ENCODE measurements at regions not wholly inside any gene's neighbourhood (a gene's known extent, or its start where the extent isn't known, plus 50 kb on each side); places are given as distances from the start of the nearest gene placed in this dataset.

DNA sequence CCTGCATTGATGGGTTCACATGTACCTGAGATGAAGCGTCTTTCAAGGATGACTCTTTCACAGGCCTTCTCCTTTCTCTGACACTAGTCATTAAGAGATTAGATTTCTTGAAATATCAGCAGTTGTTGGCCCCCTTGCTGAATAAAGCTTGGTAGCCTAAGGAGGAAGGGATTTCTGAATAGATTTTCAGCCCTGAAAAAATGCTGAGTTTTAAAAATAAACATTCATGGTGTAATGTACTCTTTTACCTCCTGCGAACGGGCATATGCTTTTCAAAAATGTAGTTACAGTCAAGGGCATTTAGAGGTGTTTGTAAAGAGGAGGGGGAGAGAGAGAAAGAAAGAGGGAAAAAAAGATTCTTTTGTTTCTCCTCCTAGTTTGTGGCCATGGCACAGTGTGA, 222.7 kb downstream of the SOX4 start:
- DNase-seq (ENCODE audit: low spot score): no peak

DNA sequence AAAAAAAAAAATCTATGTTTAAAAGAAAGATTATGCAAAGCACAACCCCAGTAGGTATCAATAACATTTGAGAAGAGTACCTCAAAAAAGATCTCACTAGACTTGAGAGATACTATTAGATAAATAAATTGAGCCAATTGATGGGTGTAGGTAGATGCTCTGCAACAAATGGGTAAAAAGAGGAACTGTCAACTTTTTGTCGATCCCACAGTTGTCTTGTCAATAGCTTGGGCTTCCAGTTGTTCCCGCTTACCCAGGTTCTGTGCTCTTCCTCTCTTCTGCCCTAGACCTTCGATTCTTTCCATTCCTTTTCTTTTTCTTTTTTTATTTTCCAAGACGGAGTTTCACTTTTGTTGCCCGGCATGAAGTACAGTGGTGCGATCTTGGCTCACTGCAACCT, 226.9 kb downstream of the SOX4 start:
- no peak for DNase-seq (ENCODE audit: low spot score)

DNA sequence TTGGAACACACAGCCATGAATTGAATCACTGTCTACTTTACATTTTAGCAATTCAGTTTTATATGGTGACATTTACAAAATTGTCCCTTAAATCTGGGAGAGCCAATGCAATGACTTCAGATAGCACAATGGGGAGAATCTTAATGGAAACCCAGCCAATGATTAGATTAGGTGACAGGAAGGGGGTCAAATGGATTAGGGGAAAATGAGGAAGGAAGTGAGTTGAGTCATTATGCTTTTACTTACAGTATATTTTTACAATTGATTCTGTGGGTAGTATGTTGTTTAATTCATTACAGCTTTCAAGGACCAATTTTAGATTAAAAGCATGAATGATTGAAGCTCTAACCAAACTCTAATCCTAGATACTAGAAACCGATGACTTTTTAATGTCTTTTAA, 229.8 kb downstream of the SOX4 start:
- no peak for DNase-seq (ENCODE audit: low spot score)

DNA sequence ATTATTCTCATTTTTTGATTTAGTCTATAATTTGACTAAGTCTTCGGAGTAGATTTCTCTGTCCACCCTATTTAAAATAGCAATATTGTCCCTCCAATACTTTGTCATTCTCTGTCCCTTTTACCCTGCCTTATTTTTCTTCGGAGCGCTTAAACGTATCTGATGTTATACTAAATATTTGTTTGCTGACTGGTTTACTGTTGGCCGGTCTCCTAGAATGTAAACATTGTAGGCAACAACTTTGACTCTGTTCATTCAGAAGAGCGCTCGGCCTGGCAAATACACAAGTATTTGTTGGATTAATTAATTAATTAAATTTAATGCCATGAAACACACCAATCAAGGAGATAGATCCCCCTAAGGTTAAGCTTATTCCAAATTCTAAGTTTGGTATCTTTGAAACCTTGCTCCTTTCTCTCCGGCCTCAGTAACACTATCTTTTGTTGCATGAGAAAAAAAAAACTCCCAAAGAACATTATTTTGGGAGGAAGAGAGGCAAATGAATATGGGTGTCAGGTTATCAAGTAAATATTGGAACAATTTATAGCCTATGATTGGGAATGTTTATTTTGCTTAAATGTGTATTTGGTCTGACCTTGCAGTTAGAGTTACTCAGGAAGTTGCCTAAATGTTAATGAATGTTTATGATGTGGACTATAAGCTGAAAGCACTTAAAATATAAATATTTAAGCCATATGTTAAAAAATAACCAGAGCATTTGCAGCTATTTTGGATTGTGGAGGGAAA, 231.1 kb downstream of the SOX4 start:
- no peak for DNase-seq (ENCODE audit: low spot score)

DNA sequence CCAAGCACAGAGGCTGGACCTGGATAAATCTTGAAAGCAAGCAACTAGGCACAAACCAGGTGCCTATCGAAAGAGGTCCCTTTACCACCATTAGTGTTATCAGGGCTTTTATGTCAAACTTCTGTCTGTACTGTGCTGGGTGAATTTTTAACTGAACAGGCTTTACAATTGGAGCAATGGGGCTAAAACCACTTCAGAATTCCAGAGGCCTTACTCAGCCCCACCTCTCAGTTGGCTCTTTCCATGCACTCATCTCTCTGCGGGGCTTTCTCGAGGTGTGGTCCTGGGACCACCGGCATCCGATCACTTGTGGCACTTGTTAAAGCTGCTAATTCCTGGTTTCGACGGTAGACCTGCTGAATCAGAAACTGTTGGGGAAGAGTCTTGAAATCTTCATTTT, 232.5 kb downstream of the SOX4 start:
- DNase-seq (ENCODE audit: low spot score): no peak

DNA sequence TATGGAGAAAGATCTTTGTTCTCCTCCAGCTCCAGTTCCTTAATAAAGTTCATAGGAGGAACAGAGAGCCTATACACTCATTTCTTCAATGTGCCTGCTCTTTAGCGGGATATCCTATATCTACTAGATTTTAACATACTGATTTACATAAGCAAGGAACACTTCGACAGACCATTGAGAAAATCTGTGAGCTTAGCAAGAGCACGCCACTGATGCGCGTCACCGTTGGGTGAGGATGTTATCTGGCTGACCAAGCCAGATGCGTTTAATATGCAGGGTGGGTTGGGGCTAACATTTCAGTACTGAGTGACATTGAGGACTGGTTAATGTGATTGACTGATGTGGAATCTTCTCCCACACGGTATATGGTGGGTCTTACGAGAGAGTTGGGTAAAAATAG, 233.4 kb downstream of the SOX4 start:
- DNase-seq (ENCODE audit: low spot score): no peak

DNA sequence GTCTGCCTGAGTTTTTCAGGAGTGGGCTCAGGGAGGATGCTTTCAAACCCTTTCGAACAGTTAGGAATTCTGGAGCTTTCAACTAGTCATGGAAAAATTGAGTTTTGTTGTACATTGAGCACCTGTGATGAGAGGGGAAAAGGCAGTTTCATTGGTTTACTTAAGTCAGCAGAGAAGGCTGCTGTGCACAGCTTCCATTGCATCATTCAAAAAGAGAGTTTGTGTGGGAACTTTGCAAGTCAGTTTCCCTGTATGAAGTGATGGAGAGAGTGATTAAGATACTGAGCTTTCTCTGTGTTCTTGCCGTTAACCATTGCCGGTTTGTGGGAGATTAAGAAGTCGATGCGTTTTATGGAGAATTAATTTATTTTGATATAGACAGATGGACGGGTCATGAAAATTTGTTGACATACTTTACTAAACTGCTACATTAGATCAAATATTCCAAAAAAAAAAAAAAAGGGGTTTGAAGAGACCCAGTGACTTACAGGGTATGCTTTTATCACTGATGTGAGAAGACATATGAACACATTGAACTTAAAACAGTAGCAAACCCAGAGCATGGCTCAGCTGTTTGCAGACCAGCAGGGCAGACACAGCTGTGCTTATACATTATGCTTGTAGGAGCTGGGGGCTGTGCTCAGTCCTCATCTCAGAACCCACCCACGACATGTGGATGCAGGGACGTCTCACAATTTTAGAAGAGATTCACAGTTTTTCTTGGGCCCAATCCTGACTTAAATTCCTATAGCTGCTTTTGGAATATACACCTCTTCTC, 234.1 kb downstream of the SOX4 start:
- DNase-seq (ENCODE audit: low spot score): no peak

DNA sequence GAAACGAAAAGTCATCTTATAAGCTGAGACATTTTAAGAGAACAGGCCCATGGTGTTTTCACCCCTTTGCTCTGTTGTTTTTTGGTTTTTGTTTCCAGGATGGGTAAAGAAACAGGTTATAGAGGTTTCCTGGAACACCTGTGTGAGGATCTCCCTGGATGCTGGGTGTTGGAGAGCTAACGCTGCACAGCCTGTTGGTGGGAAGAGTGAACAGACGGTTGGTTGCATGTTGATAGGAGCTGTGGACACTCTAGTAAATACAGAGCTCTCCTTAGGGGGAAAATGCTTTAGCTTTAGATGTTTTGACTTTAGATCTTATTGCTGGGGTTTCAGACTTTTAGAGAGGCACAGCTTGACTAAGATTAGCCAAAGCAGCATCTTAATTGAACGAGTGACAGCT, 235.2 kb downstream of the SOX4 start:
- DNase-seq (ENCODE audit: low spot score): no peak

DNA sequence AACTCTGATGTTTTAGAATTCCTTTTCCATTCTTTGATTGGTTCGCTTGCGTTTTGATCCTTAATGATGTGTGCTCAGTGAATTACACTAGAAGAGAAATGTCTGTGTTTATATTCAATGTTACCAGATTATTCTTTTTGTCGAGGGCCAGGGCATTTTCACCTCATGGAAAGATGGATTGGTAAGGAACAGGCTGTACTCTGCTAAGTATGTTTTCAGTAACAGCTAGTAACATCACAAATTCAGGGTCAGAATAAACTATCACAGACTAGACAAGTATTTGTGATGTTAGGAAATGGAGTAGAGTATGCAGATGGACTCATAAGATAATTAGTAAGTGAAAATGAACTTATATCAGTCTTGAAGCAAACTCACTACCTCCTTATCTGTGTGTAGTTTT, 235.6 kb downstream of the SOX4 start:
- no peak for DNase-seq (ENCODE audit: low spot score)

DNA sequence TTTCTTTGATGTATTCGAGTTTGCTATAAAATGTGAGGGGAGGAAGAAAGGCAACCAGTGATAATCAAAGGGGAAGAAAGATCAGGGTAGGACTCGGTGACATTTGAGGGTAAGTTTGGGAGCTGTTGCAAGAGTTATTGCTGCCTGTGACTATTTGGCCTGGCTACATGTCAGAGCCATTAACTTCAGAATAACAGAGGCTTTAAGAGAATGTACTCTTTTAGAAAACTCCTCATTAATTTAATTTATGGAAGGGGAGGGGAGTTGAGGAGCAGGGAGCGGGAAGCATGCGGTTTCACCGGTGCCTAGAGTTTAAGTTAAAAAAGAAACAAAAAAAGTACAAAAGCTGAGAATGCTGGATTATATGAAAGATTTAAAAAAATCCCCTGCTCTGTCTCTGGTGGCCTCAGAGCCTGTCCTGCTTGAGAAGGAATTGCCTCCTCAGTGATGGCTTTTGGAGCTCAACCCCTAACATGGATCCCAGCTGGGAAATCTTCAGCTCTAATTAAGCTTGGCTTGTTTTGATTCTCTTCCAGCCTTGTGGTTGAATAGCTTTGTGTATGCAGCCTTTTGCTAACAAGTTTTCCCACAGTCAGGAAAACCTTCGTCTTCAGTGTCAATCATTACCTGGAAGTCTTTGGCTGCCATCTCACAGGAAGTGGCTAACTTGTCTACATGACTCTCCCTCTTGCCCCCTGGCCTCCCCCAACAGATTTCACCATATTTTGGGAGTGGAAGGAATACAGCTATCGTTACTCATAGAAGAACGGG, 238.2 kb downstream of the SOX4 start:
- no peak for DNase-seq (ENCODE audit: low spot score)

DNA sequence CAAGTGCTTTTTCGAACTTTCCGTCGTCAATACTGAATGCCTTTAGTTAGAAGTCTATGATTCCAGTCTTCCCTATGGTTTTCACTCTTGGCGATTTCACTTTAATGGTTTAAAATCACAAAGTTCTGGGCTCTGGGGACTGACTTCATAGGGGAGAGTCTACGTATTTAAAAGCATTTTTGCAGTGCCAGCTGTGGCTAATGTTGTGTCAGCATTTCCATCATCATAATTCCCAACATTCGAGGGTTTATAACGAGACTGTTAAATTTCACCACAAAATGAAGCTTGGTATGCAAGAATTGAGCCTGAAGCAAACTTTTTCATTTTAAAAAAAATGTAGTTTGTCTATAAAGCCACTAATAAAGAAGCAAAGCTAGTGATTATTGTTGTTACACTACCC, 242.7 kb downstream of the SOX4 start:
- no peak for DNase-seq (ENCODE audit: low spot score)

DNA sequence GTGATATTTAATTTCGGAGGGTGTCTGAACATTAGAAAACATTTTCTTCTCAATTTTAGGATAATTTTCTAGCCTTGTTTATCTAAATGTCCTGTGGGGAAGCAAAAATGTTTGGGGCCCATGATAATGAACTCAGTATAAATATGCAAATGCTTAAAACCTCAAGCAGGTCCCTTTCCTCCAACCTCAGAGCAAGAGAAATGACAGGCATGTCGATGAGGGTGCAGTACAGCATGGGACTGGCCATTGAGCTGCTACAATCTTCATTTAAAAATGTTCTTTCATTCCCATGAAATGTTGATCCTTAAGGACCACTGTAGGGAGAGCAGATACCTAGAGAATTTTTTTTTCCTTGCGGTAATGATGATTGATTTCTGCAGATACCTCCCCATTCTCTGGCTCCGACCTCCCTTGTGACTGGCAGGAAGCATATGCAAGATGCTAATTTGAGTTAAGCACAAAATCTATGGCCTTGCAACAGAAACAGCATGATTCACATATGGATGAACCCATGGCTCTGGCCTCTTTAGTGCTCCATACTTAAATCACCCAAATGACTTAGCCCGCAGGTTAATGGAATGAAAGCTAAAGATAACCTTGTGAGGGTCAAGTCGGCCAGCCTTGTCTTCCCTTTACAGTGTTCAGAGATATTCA, 243.3 kb downstream of the SOX4 start:
- no peak for DNase-seq (ENCODE audit: low spot score)

DNA sequence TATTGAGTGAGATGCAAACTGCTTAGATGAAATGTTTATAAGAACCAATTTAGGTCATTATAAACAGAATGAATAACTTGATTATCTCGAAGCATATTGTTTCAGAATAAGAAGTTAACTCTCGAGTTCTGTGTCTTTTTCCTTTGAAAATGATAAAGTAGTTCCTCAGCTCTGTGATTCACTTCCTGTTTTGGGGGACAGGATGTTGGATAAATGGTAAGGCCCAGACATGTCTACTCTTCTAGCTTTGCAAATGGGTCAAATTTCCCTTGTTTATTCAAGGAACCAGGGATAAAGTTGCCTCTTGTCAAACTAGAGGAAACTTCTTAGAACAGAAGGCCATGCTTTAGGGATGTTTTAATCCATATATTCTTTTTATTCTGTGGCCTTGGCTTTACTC, 246.9 kb downstream of the SOX4 start:
- no peak for DNase-seq (ENCODE audit: low spot score)

DNA sequence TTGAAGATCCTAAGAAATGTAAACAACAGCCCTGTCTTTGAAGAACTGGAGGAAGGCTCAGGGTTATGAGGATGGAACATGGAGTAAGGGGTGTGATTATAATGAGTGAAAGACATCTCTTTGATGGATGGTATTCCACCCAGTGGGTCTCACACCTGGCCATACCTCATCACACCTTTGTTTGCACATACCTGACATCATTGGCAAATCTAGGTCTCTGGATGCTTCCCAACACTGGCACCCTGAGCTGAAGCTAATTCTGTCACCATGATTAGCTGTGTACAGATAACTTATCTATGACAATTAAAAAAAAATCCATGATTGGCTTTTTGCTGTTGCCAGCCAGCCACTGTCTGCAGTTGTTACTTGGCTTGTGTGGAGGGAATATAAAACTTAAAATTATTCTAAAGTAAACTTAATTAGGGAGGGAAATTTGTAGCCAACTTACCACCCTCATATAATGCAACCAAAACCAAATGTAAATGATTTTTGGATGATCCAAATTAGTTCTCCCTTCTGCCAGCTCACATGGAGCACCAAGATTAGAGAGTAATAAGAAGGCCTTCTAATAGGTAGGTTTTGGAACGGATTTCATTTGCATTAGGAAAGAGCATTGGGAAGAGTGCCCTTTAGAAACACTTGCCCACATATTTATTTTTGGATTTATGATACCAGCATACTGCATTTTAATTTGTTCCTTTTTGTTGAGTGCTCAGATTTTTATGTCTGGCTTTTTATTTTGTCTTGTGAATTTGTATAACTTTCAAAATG, 249.5 kb downstream of the SOX4 start:
- DNase-seq (ENCODE audit: low spot score): no peak

DNA sequence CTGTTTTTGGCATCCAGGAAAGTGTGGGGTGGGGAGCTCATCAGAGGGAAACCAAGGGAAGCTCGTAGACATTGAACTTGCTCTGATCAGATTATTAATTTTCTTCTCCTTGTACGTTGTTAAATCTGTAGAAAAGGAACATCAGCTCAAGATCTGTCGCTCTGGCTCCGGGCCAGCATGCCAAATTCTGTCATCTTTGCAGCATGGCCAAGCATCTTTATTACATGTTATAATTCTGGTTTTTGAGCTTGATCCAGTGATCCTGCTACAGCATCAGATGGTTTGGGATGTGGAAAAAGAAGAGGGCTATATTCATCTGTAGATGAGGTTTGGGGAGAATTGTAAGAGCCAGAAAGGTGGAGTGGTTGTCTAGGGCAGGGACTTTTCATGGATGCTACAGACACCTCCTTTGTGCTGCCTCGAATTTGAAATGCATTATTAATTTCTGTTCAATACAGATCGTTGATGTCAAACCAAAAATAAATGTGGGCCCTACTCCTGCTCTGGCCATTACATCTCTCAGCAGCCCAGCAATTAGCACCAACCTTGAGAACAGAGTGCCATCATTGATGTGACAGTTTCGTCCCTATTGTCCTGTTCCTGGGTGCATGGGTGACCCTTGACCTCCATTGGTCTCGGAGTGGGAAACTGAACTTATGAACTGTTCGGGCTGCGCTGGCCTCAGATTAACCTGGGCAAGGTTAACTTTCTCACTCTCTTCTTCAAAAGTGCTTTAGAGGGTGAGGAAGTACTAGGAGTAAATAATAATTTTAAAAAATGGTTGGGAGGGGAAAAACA, 250.8 kb downstream of the SOX4 start:
- no peak for DNase-seq (ENCODE audit: low spot score)

DNA sequence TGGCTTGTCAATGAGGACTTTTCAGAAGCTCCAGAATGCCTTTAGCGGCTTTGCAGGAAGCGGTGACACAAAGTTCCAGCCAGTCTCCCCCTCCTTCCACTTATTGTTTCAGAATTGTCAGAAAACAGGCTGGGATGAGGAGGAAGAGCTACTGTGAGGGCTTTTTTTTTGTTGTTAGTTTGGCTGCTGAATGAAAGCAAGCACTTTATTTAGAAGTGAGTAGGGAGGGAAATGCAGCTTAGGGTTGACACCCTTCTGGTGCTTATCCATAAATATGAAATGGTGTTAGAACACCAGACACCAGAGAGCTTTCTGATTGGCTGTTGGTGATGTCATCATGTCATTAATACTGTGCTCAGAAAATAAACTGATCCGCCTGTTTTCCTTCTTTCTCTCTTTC, 251.5 kb downstream of the SOX4 start:
- no peak for DNase-seq (ENCODE audit: low spot score)

DNA sequence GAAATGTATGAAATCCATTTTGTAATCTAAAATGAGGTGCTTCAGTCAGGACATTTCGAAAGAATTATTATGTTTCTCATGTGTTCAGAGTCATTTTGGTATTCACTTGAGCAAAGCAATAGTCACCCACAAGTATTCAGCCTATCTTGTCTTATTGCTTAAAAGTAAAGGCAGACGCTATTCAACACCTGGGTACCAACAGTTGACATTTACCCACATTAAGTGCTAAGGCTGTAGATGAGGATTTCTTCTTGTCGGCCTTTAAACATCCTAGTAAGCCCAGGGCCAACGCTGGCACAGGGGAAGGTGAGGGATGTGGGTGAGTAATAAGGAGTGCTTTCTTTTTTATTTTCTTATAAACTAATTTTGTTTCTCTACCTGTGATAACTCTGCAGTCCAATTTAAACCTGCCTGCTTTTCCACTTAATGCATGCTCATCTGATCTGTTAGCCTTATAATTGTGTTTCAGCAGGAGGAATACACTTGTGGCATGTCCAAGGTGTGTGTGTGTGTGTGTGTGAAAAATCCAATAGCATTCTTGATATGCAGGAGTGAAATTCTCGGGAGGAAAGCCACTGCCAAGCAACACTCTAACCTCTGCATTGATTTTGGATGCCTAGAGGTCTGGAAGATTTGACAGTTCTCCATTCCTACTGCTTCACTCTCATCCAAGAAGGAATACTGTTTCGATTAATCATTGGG, 252.0 kb downstream of the SOX4 start:
- no peak for DNase-seq (ENCODE audit: low spot score)

DNA sequence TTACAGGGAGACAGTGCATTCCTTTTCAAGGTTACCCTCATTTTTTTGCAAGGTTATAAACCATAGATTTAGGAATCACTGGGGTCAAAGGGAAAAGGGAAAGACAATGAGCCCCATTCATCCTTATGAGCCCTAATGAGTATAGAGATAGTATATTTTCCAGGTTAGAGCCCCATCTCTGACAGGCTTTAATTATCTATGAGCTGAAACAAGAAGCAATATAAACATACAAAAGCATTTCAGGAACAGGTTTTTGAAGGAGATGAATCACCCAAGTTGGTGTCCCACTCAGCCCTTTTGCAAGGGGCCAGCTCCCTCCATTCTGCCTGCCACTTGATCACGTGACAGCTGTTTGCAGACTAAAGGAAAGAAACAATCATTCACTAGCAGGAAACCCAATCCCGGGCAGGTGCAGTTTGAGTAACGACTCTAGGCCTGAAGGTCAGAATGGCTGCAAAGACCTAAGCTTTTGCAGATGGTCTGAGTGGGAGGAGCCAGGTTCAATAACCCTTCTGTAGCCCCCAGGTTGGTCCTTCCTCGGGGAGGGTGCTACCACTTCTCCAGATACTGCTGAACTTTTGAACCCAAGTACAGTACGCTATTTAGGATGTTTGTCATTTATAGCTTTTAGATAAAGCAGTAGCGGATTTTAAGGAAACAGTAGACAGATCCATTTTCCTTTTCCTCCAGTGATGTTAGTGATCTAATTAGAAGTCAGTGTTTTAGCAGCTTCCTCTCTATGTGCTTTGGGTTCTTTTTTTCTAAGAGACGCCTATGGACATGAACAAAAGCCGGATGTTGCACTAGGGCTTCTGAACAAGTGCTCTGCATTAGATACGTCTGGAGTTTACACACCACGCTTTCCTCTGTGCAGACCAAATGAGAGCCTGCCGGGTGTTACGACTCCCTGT, 253.2 kb downstream of the SOX4 start:
- no peak for DNase-seq (ENCODE audit: low spot score)

Data from hematopoietic multipotent progenitor cell treated with erythropoietin and hydrocortisone succinate and interleukin-3 and kit ligand, for 15 days (in vitro differentiated cells).